ENCODE measurements at regions not wholly inside any gene's neighbourhood (a gene's known extent, or its start where the extent isn't known, plus 50 kb on each side); places are given as distances from the start of the nearest gene placed in this dataset.

GRCh38 chr18:75927791-75928190 lies 500.3 kb upstream of the SMIM21 start:
- no peak for TF ChIP-seq CTCF (IDR thresholded peaks at IDR 0.05)
- ATAC-seq (no peak), DNase-seq (no peak)
- Histone ChIP-seq H3K9me3 (no peaks in the 10 kb centered on the region), H3K4me3 (no peak overlapping the region), H3K36me3 (ENCODE audit: low read depth) (no peaks in the 10 kb centered on the region), H3K4me1 (ENCODE audit: low read depth) (no peaks in the 10 kb centered on the region)
- intact Hi-C loops (cut with DNase I, micrococcal nuclease), result no loop called here

- H3K9me3 ChIP-seq, result no peaks in the 10 kb centered on the region
These were observed 499.3 kb upstream of the SMIM21 start for GRCh38 chr18:75926811-75927210.

GRCh38 chr18:75923169-75923568 lies 495.7 kb upstream of the SMIM21 start:
- intact Hi-C loops (cut with DNase I, micrococcal nuclease), result no loop called here
- Histone ChIP-seq H3K4me3 (no peak overlapping the region), H3K36me3 (ENCODE audit: low read depth) (no peaks in the 10 kb centered on the region), H3K4me1 (ENCODE audit: low read depth) (no peaks in the 10 kb centered on the region), H3K9me3 (no peaks in the 10 kb centered on the region)
- TF ChIP-seq CTCF (IDR thresholded peaks at IDR 0.05), result no peak
- peak; percentile 16 for ATAC-seq
- DNase-seq, result no peak

More at GRCh38 chr18:75926811-75927210, 499.3 kb upstream of the SMIM21 start:
- Histone ChIP-seq H3K4me3 (no peak overlapping the region), H3K4me1 (ENCODE audit: low read depth) (no peaks in the 10 kb centered on the region), H3K36me3 (ENCODE audit: low read depth) (no peaks in the 10 kb centered on the region)
- ATAC-seq (no peak), DNase-seq (no peak)
- intact Hi-C loops (cut with DNase I, micrococcal nuclease), result no loop called here
- TF ChIP-seq CTCF (IDR thresholded peaks at IDR 0.05), result no peak

- no peak overlapping the region for H3K4me3 ChIP-seq
- intact Hi-C loops (cut with DNase I, micrococcal nuclease), result no loop called here
These were observed 489.1 kb upstream of the SMIM21 start for GRCh38 chr18:75916624-75916982.

GRCh38 chr18:75915941-75916623 lies 488.6 kb upstream of the SMIM21 start:
- no peaks in the 10 kb centered on the region for H3K36me3 ChIP-seq (ENCODE audit: low read depth)
- no peaks in the 10 kb centered on the region for H3K4me1 ChIP-seq (ENCODE audit: low read depth)
- DNase-seq (no peak), ATAC-seq (no peak)
- H3K9me3 ChIP-seq, result no peaks in the 10 kb centered on the region
- H3K4me3 ChIP-seq, result no peak overlapping the region
- no peak for TF ChIP-seq CTCF (IDR thresholded peaks at IDR 0.05)
- intact Hi-C loops (cut with DNase I, micrococcal nuclease), result no loop called here

More at GRCh38 chr18:75916624-75916982, 489.1 kb upstream of the SMIM21 start:
- Histone ChIP-seq H3K36me3 (ENCODE audit: low read depth) (no peaks in the 10 kb centered on the region), H3K4me1 (ENCODE audit: low read depth) (no peaks in the 10 kb centered on the region), H3K9me3 (no peaks in the 10 kb centered on the region)
- ATAC-seq, result no peak
- no peak for TF ChIP-seq CTCF (IDR thresholded peaks at IDR 0.05)
- DNase-seq, result no peak

GRCh38 chr18:75912829-75913228 lies 485.3 kb upstream of the SMIM21 start:
- no peak for TF ChIP-seq CTCF (IDR thresholded peaks at IDR 0.05)
- no peak for ATAC-seq
- intact Hi-C loops (cut with DNase I, micrococcal nuclease), result no loop called here

More at GRCh38 chr18:75912829-75913228, 485.3 kb upstream of the SMIM21 start:
- DNase-seq, result no peak
- H3K4me1 ChIP-seq (ENCODE audit: low read depth), result no peaks in the 10 kb centered on the region
- no peak overlapping the region for H3K4me3 ChIP-seq
- H3K36me3 ChIP-seq (ENCODE audit: low read depth), result no peaks in the 10 kb centered on the region
- no peaks in the 10 kb centered on the region for H3K9me3 ChIP-seq
